Stimulated activated CD8-positive, alpha-beta memory T cell treated with anti-CD3 and anti-CD28 coated beads, Interleukin-7, amount 100 ng/mL, for 48 hours (primary cell): ENCODE measurements at regions not wholly inside any gene's neighbourhood (a gene's known extent, or its start where the extent isn't known, plus 50 kb on each side); places are given as distances from the start of the nearest gene placed in this dataset.
"Not testable (repeated sequence)": the region's sequence is repeated elsewhere in the genome, so short reads cannot be mapped to it uniquely, and the experiment has no call there.

Experiments
- DNase-seq, 2 donors: peaks; one replicate each; pipeline ENCODE4 v3.0.0-alpha.2; 2020; ENCODE audit warnings: low read depth in 1 of 2; ENCODE audit errors: extremely low read depth in 1 of 2

- DNase-seq, result not testable (repeated sequence)
These were observed 116.1 kb upstream of the GJE1 start for GRCh38 chr6:142016666-142017065.

- not testable (repeated sequence) for DNase-seq
These were observed 117.3 kb upstream of the GJE1 start for GRCh38 chr6:142015463-142015862.

GRCh38 chr6:142015011-142015410 is 117.7 kb upstream of the GJE1 start:
- no peak for DNase-seq

- no peak for DNase-seq
These were observed 118.2 kb upstream of the GJE1 start for GRCh38 chr6:142014515-142014914.

- DNase-seq, result no peak
These were observed 118.7 kb upstream of the GJE1 start for GRCh38 chr6:142013875-142014495.

GRCh38 chr6:142013287-142013686 is 119.4 kb upstream of the GJE1 start:
- DNase-seq, result no peak

GRCh38 chr6:142011775-142012174 is 121.0 kb upstream of the GJE1 start:
- DNase-seq, result no peak

- DNase-seq, result no peak
These were observed 121.6 kb upstream of the GJE1 start for GRCh38 chr6:142011156-142011555.

- no peak for DNase-seq
These were observed 123.1 kb upstream of the GJE1 start for GRCh38 chr6:142009647-142010046.

- DNase-seq, result no peak
These were observed 123.9 kb upstream of the GJE1 start for GRCh38 chr6:142008781-142009180.

- DNase-seq, result no peak
These were observed 124.5 kb upstream of the GJE1 start for GRCh38 chr6:142008016-142008735.

- no peak for DNase-seq
These were observed 127.7 kb upstream of the GJE1 start for GRCh38 chr6:142005021-142005420.

- no peak for DNase-seq
These were observed 129.8 kb upstream of the GJE1 start for GRCh38 chr6:142002825-142003405.

GRCh38 chr6:141996823-141997222 is 135.9 kb upstream of the GJE1 start:
- DNase-seq, result no peak

- DNase-seq, result no peak
These were observed 140.6 kb upstream of the GJE1 start for GRCh38 chr6:141992109-141992508.

GRCh38 chr6:141990840-141991239 is 141.9 kb upstream of the GJE1 start:
- no peak for DNase-seq

- no peak for DNase-seq
These were observed 143.1 kb upstream of the GJE1 start for GRCh38 chr6:141989706-141989959.

- DNase-seq, result peak in 1 of 2 donors; percentile 2
These were observed 143.6 kb upstream of the GJE1 start for GRCh38 chr6:141988954-141989705.

- no peak for DNase-seq
These were observed 144.4 kb upstream of the GJE1 start for GRCh38 chr6:141988327-141988726.

GRCh38 chr6:141986457-141986856 is 146.3 kb upstream of the GJE1 start:
- DNase-seq, result no peak

- no peak for DNase-seq
These were observed 151.5 kb upstream of the GJE1 start for GRCh38 chr6:141981190-141981589.

- DNase-seq, result no peak
These were observed 154.9 kb upstream of the GJE1 start for GRCh38 chr6:141977782-141978181.
